Left lung (tissue), 4 donors: ENCODE measurements at regions not wholly inside any gene's neighbourhood (a gene's known extent, or its start where the extent isn't known, plus 50 kb on each side); places are given as distances from the start of the nearest gene placed in this dataset.

ENCODE experiments used
- ATAC-seq: fragments of 200-7000 bp; cut with Tn5 transposase; one replicate; pipeline ENCODE4 v1.9.1; 2020; ENCODE audit warnings: moderate library complexity
- DNase-seq, 4 donors: peaks; one replicate each; pipeline ENCODE4 v3.0.0-alpha.2; 2013 to 2020
- H3K27ac ChIP-seq, 2 donors: fragments of 200-600 bp; sonication (generic) in 1 of 2; one replicate each; pipeline versions ENCODE4 v1.5.0 to v1.8.0; 2020 to 2021
- H3K27me3 ChIP-seq, 2 donors: fragments of 200-600 bp; sonication (generic) in 1 of 2; one replicate each; pipeline versions ENCODE4 v1.5.0 to v1.8.0; 2020 to 2021
- H3K36me3 ChIP-seq, 2 donors: fragments of 200-600 bp; sonication (generic) in 1 of 2; one replicate each; pipeline versions ENCODE4 v1.5.0 to v1.8.0; 2020 to 2021
- H3K4me1 ChIP-seq, 2 donors: fragments of 200-600 bp; one replicate each; pipeline ENCODE4 v1.8.0; 2021
- H3K4me3 ChIP-seq, 2 donors: fragments of 200-600 bp; sonication (generic) in 1 of 2; one replicate each; pipeline versions ENCODE4 v1.5.0 to v1.8.0; 2020 to 2021; ENCODE audit warnings: mild to moderate bottlenecking in 1 of 2
- H3K9me3 ChIP-seq, 2 donors: fragments of 200-600 bp; sonication (generic) in 1 of 2; one replicate each; pipeline versions ENCODE4 v1.5.0 to v1.8.0; 2020 to 2021
- CTCF ChIP-seq, 2 donors: fragments of 200-600 bp; sonication (generic) in 1 of 2; IDR thresholded peaks; one replicate each; pipeline versions ENCODE4 v1.5.0 to v1.8.0; 2021; ENCODE audit warnings: antibody characterized with exemption in 2 of 2
- intact Hi-C, 2 donors: fragments of 100-400 bp; cut with DNase I; formaldehyde crosslinking; loops; one replicate each; pipeline versions ENCODE4 v1.11.2 to v1.14.2; 2022
- donor health status: DM: no; HTN: yes; CAD: no.
- donor health status: DM: no; HTN: no; CAD: no.

GRCh38 chr12:28884904-28885679, 264.0 kb upstream of the FAR2 start:
- no peak for TF ChIP-seq CTCF (IDR thresholded peaks at IDR 0.05)
- H3K9me3 ChIP-seq: no peaks in the 10 kb centered on the region
- ATAC-seq (peak; percentile 35), DNase-seq (no peak)
- no peak overlapping the region for H3K27ac ChIP-seq
- H3K4me3 ChIP-seq: no peak overlapping the region
- no peaks in the 10 kb centered on the region for H3K4me1 ChIP-seq
- H3K27me3 ChIP-seq: no peaks in the 10 kb centered on the region
- intact Hi-C loops: no loop called here
- no peaks in the 10 kb centered on the region for H3K36me3 ChIP-seq

GRCh38 chr12:28885928-28886327, 263.1 kb upstream of the FAR2 start:
- H3K27me3 ChIP-seq: no peaks in the 10 kb centered on the region
- no peak for DNase-seq
- no peak for ATAC-seq
- no peaks in the 10 kb centered on the region for H3K36me3 ChIP-seq
- no peak for TF ChIP-seq CTCF (IDR thresholded peaks at IDR 0.05)
- no peak overlapping the region for H3K27ac ChIP-seq
- no peaks in the 10 kb centered on the region for H3K9me3 ChIP-seq
- no peak overlapping the region for H3K4me3 ChIP-seq
- intact Hi-C loops: no loop called here
- no peaks in the 10 kb centered on the region for H3K4me1 ChIP-seq

- DNase-seq: no peak
- Histone ChIP-seq H3K36me3 (no peaks in the 10 kb centered on the region), H3K27ac (no peak overlapping the region), H3K4me1 (no peaks in the 10 kb centered on the region), H3K9me3 (no peaks in the 10 kb centered on the region), H3K4me3 (no peak overlapping the region), H3K27me3 (no peaks in the 10 kb centered on the region)
- intact Hi-C loops: no loop called here
- no peak for ATAC-seq
- TF ChIP-seq CTCF (IDR thresholded peaks at IDR 0.05): no peak
These were observed 261.6 kb upstream of the FAR2 start for GRCh38 chr12:28887461-28887990.

GRCh38 chr12:28890664-28891063, 258.4 kb upstream of the FAR2 start:
- H3K4me3 ChIP-seq: no peak overlapping the region
- TF ChIP-seq CTCF (IDR thresholded peaks at IDR 0.05): no peak
- no peaks in the 10 kb centered on the region for H3K9me3 ChIP-seq
- H3K36me3 ChIP-seq: no peaks in the 10 kb centered on the region
- H3K4me1 ChIP-seq: no peaks in the 10 kb centered on the region
- no peak overlapping the region for H3K27ac ChIP-seq
- no peak for ATAC-seq
- no peaks in the 10 kb centered on the region for H3K27me3 ChIP-seq
- no peak for DNase-seq
- intact Hi-C loops: no loop called here

- Histone ChIP-seq H3K4me3 (no peak overlapping the region), H3K27me3 (no peaks in the 10 kb centered on the region), H3K36me3 (no peaks in the 10 kb centered on the region), H3K27ac (no peak overlapping the region), H3K9me3 (no peaks in the 10 kb centered on the region), H3K4me1 (no peaks in the 10 kb centered on the region)
- intact Hi-C loops: no loop called here
- no peak for TF ChIP-seq CTCF (IDR thresholded peaks at IDR 0.05)
- ATAC-seq (no peak), DNase-seq (no peak)
These were observed 258.0 kb upstream of the FAR2 start for GRCh38 chr12:28891126-28891525.
